CD4-positive, CD25-positive, alpha-beta regulatory T cell (primary cell): ENCODE measurements at regions not wholly inside any gene's neighbourhood (a gene's known extent, or its start where the extent isn't known, plus 50 kb on each side); places are given as distances from the start of the nearest gene placed in this dataset.
A peak's percentile ranks its signal among the peaks of the same experiment; 100 is the strongest.

Experiments used
- ATAC-seq, 2 donors: fragments of 150-1000 bp; cut with Tn5 transposase; one replicate each; pipeline ENCODE4 v1.10.0; 2021; ENCODE audit warnings: low read depth in 2 of 2, moderate number of reproducible peaks in 2 of 2, moderate library complexity in 1 of 2
- DNase-seq, 3 donors: peaks; one replicate each; pipeline versions ENCODE4 v3.0.0 to v3.0.0-alpha.2; 2012 to 2022; ENCODE audit warnings: mixed read lengths in 1 of 3
- H3K27ac ChIP-seq: one replicate; pipeline ENCODE4 v1.7.0; 2013; ENCODE audit warnings: mild to moderate bottlenecking, low read length; ENCODE audit not compliant: insufficient read depth, poor library complexity, severe bottlenecking
- H3K27me3 ChIP-seq: one replicate; pipeline ENCODE4 v1.7.0; 2013; ENCODE audit warnings: low read length; ENCODE audit not compliant: control insufficient read depth, insufficient read depth
- H3K36me3 ChIP-seq: one replicate; pipeline ENCODE4 v1.7.0; 2013; ENCODE audit warnings: mild to moderate bottlenecking, low read length, moderate library complexity; ENCODE audit not compliant: control insufficient read depth, insufficient read depth
- H3K4me1 ChIP-seq: 2 replicates; pipeline ENCODE4 v1.7.0; 2013; ENCODE audit warnings: mild to moderate bottlenecking, low read length; ENCODE audit not compliant: insufficient read depth, control insufficient read depth, poor library complexity, severe bottlenecking
- H3K4me3 ChIP-seq: one replicate; pipeline ENCODE4 v1.7.0; 2013; ENCODE audit warnings: low read depth, mild to moderate bottlenecking, low read length, moderate library complexity
- H3K9me3 ChIP-seq, 2 experiments: 1 replicate in 1 of 2; 2 replicates in 1 of 2; pipeline ENCODE4 v1.7.0; 2013; ENCODE audit warnings: low read length in 2 of 2, mild to moderate bottlenecking in 1 of 2, moderate library complexity in 1 of 2; ENCODE audit not compliant: control insufficient read depth in 2 of 2
- H3K27ac Mint-ChIP-seq, 3 donors: one replicate each; pipeline ENCODE4 v1.8.0; 2020 to 2022; ENCODE audit warnings: mild to moderate bottlenecking in 3 of 3, mixed read lengths in 3 of 3, moderate library complexity in 2 of 3
- H3K27me3 Mint-ChIP-seq: one replicate; pipeline ENCODE4 v1.8.0; 2022; ENCODE audit warnings: mild to moderate bottlenecking, mixed read lengths
- H3K36me3 Mint-ChIP-seq: one replicate; pipeline ENCODE4 v1.8.0; 2020; ENCODE audit warnings: mixed read lengths
- H3K4me1 Mint-ChIP-seq, 4 donors: one replicate each; pipeline ENCODE4 v1.8.0; 2020 to 2022; ENCODE audit warnings: mixed read lengths in 4 of 4, mild to moderate bottlenecking in 1 of 4
- H3K4me3 Mint-ChIP-seq, 4 donors: one replicate each; pipeline ENCODE4 v1.8.0; 2020 to 2022; ENCODE audit warnings: mild to moderate bottlenecking in 4 of 4, mixed read lengths in 4 of 4, moderate library complexity in 3 of 4
- H3K9me3 Mint-ChIP-seq, 7 donors: one replicate each; pipeline ENCODE4 v1.8.0; 2020 to 2022; ENCODE audit warnings: mixed read lengths in 7 of 7, mild to moderate bottlenecking in 3 of 7, moderate library complexity in 2 of 7

DNA sequence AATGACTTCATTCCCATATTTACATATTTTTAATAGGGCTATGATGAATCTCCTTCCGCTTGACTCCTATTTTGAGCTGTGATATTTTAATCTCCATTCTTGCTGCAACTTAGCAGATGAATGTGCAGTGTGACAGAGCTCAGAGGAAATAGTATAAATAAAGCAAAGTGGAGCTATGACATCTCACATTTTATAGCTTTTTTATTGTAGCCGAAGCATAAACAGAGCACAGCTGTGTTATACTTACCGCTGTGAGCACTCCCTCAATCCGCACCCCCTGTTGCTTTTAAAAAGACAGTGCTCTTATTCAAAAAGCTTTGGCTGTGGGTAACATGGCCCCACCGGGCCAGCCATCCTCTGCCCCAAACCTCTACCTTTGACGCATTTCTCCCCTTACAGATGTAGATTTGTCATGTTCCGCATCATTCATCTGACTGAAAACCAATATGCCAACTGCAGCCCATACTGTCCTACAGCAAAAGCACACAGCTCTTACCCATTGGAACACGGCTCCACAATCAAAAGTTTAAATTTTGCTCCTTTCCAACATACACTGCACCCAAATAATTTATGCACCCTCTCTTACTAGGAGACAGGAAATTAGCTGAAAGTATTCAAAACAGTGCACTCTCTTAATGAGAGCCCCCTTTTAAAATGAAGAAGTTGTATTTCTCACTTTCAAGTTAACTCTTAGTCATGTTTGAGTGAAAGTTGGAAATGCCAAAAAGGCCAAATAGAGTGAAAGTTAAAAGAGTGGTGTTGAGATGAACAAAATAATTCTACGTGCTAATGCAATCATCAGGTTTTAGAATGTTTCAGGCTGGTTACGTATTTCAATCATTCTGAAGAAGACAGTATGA is 429.3 kb upstream of the SOX5 start:
- H3K27ac ChIP-seq: no peak overlapping the region
- H3K36me3 ChIP-seq: no peaks in the 10 kb centered on the region
- no peaks in the 10 kb centered on the region for H3K9me3 ChIP-seq
- peaks cover 0 to 6% (median 2%) of the 10 kb centered on the region in 7 donors for H3K9me3 Mint-ChIP-seq
- no peak overlapping the region for H3K4me3 Mint-ChIP-seq
- ATAC-seq (peak in 1 of 2 donors; percentile 22), DNase-seq (no peak)
- no peaks in the 10 kb centered on the region for H3K27me3 ChIP-seq
- H3K4me1 ChIP-seq: no peaks in the 10 kb centered on the region
- H3K36me3 Mint-ChIP-seq: no peaks in the 10 kb centered on the region
- H3K27me3 Mint-ChIP-seq: peaks cover 4% of the 10 kb centered on the region
- no peak overlapping the region for H3K4me3 ChIP-seq
- no peak overlapping the region for H3K27ac Mint-ChIP-seq
- H3K4me1 Mint-ChIP-seq: no peaks in the 10 kb centered on the region

DNA sequence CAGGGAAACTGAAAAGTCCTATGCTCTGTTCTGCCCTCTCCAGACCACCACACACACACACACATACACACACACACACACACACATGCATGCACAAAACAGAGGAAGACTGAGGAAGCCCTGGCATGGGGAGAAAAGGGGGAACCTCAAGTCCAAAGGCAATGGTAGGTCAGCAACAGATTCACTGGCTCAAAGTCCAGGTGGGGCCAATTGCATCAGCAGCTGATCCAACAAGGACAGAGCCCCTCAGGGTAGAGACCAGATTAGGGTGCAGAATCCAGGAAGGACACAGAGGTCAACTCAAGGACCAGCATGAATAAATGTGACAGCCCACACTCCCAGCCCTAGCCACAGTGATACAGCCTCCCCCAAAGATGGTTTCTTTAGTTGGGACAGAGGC is 425.0 kb upstream of the SOX5 start:
- Mint-ChIP-seq H3K4me1 (no peaks in the 10 kb centered on the region), H3K27ac (no peak overlapping the region), H3K36me3 (no peaks in the 10 kb centered on the region), H3K9me3 (peaks cover 0 to 5% (median 0%) of the 10 kb centered on the region in 7 donors), H3K4me3 (no peak overlapping the region), H3K27me3 (peaks cover 4% of the 10 kb centered on the region)
- Histone ChIP-seq H3K9me3 (no peaks in the 10 kb centered on the region), H3K36me3 (no peaks in the 10 kb centered on the region), H3K27ac (no peak overlapping the region), H3K4me3 (no peak overlapping the region), H3K4me1 (no peaks in the 10 kb centered on the region), H3K27me3 (no peaks in the 10 kb centered on the region)
- DNase-seq (no peak), ATAC-seq (no peak)

DNA sequence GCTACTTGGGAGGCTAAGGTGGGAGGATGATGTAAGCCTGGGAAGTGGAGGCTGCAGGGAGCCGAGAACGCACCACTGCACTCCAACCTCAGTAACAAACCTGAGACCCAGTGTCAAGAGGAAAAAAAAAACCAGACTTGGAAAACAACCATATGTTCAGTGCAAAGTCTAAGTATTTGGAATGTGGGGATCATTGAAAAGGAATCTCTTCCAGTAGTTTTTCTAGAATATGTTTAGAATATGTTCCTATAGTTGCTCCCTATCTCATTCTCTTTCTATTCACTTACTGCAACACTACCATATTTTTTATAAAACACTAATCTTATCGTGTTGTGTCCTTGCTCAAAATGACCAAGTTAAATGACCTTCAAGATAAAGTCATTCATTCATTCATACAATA is 423.5 kb upstream of the SOX5 start:
- ATAC-seq (no peak), DNase-seq (no peak)
- Mint-ChIP-seq H3K36me3 (no peaks in the 10 kb centered on the region), H3K27me3 (peaks cover 4% of the 10 kb centered on the region), H3K4me1 (no peaks in the 10 kb centered on the region), H3K4me3 (no peak overlapping the region), H3K9me3 (peaks cover 0 to 5% (median 1%) of the 10 kb centered on the region in 7 donors), H3K27ac (no peak overlapping the region)
- H3K27ac ChIP-seq: no peak overlapping the region
- H3K9me3 ChIP-seq: no peaks in the 10 kb centered on the region
- no peaks in the 10 kb centered on the region for H3K36me3 ChIP-seq
- no peak overlapping the region for H3K4me3 ChIP-seq
- H3K4me1 ChIP-seq: no peaks in the 10 kb centered on the region
- H3K27me3 ChIP-seq: no peaks in the 10 kb centered on the region

- Mint-ChIP-seq H3K4me3 (no peak overlapping the region), H3K27ac (no peak overlapping the region), H3K4me1 (no peaks in the 10 kb centered on the region), H3K27me3 (peaks cover 4% of the 10 kb centered on the region), H3K36me3 (no peaks in the 10 kb centered on the region), H3K9me3 (peaks cover 0 to 5% (median 0%) of the 10 kb centered on the region in 7 donors)
- Histone ChIP-seq H3K36me3 (no peaks in the 10 kb centered on the region), H3K4me3 (no peak overlapping the region), H3K27ac (no peak overlapping the region), H3K27me3 (no peaks in the 10 kb centered on the region), H3K9me3 (no peaks in the 10 kb centered on the region), H3K4me1 (no peaks in the 10 kb centered on the region)
- ATAC-seq (no peak), DNase-seq (no peak)
These were observed 417.0 kb upstream of the SOX5 start for GRCh38 chr12:24366514-24366913.

DNA sequence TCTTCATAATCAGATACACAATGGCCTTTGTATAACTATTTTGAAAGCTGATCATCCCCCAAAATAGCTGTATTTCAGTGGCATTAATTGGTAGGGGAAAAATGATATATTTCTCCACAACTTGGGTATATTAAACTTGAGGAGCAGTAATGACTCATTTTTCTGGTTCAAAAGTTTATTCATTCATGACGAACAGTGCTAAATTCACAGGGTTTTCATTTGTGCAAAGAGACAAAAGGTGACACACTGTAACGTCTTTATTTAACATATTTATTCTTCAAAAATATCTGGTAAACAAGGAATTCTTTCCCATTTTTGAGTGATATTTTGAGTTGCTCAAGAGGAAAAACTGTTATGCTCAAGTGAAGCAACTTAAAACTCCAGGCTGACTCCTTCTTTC is 415.5 kb upstream of the SOX5 start:
- peaks cover 0 to 3% (median 0%) of the 10 kb centered on the region in 7 donors for H3K9me3 Mint-ChIP-seq
- no peak for DNase-seq
- no peak overlapping the region for H3K27ac Mint-ChIP-seq

GRCh38 chr12:24363177-24363754 is 413.8 kb upstream of the SOX5 start:
- Histone ChIP-seq H3K36me3 (no peaks in the 10 kb centered on the region), H3K4me1 (no peaks in the 10 kb centered on the region), H3K27ac (no peak overlapping the region), H3K27me3 (no peaks in the 10 kb centered on the region), H3K9me3 (no peaks in the 10 kb centered on the region), H3K4me3 (no peak overlapping the region)
- Mint-ChIP-seq H3K4me3 (no peak overlapping the region), H3K9me3 (peaks cover 0 to under 1% (median 0%) of the 10 kb centered on the region in 7 donors), H3K27ac (no peak overlapping the region), H3K36me3 (no peaks in the 10 kb centered on the region), H3K27me3 (peaks cover 4% of the 10 kb centered on the region), H3K4me1 (no peaks in the 10 kb centered on the region)
- ATAC-seq (no peak), DNase-seq (no peak)

More for the DNA sequence above, 415.5 kb upstream of the SOX5 start:
- H3K27me3 Mint-ChIP-seq: peaks cover 4% of the 10 kb centered on the region
- Histone ChIP-seq H3K27me3 (no peaks in the 10 kb centered on the region), H3K9me3 (no peaks in the 10 kb centered on the region), H3K36me3 (no peaks in the 10 kb centered on the region), H3K27ac (no peak overlapping the region), H3K4me1 (no peaks in the 10 kb centered on the region), H3K4me3 (no peak overlapping the region)
- no peak overlapping the region for H3K4me3 Mint-ChIP-seq
- no peak for ATAC-seq
- H3K36me3 Mint-ChIP-seq: no peaks in the 10 kb centered on the region
- H3K4me1 Mint-ChIP-seq: no peaks in the 10 kb centered on the region

DNA sequence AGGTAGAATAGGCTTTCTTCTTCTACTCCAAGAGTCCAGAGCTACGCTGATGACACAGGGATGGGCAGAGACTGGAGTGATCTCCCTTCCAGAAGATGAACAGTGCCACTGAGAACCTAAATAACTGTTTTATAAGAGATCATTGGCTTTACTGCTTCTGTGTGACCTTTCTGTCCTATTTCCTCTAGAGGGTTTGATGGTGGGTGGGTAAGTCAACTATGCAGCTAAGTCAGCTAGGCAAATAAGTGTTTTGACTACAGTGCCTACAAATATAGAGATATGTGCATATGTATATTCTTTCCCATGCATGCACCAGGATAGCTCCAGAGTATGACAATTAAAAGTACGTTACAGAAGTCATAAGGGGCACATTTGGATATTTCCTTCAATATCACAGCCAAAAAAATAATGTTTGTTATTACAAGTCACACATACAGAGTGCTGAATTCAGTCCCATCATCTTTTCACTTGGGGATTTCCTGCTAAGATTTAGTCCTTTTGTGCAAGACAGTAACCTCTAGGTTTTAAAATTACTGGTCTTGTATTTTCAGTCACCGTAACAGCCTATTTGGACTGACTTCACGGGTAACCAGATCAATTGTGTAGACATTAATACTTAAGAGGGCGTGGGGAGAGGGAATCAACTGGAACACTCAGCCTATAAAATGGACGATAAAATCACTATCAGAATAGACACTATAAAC is 412.6 kb upstream of the SOX5 start:
- Histone ChIP-seq H3K9me3 (no peaks in the 10 kb centered on the region), H3K4me3 (no peak overlapping the region), H3K27ac (no peak overlapping the region), H3K4me1 (no peaks in the 10 kb centered on the region), H3K36me3 (no peaks in the 10 kb centered on the region), H3K27me3 (no peaks in the 10 kb centered on the region)
- H3K4me1 Mint-ChIP-seq: no peaks in the 10 kb centered on the region
- ATAC-seq (no peak), DNase-seq (no peak)
- no peak overlapping the region for H3K27ac Mint-ChIP-seq
- peaks cover 0 to 2% (median 0%) of the 10 kb centered on the region in 7 donors for H3K9me3 Mint-ChIP-seq
- H3K27me3 Mint-ChIP-seq: peaks cover 4% of the 10 kb centered on the region
- no peak overlapping the region for H3K4me3 Mint-ChIP-seq
- H3K36me3 Mint-ChIP-seq: no peaks in the 10 kb centered on the region
